BJ (cell line): ENCODE measurements at regions not wholly inside any gene's neighbourhood (a gene's known extent, or its start where the extent isn't known, plus 50 kb on each side); places are given as distances from the start of the nearest gene placed in this dataset.

Experiments used
- CTCF ChIA-PET: fragments of 350-600 bp; formaldehyde crosslinking; extraction: SDS; loops from one replicate; lab custom pipeline; 2021; ENCODE audit warnings: antibody characterized with exemption, inconsistent platforms; lab: Yijun Ruan, JAX
- POLR2A ChIA-PET: fragments of 300-600 bp; sonication (Branson Sonifier 250); formaldehyde crosslinking; extraction: SDS; loops from one replicate; lab custom pipeline; 2021; ENCODE audit warnings: antibody characterized with exemption; lab: Charles Lee
- DNase-seq: peaks from one replicate; pipeline ENCODE4 v3.0.0-alpha.2; 2011; ENCODE audit warnings: low read depth
- H3K27me3 ChIP-seq: 2 replicates; pipeline ENCODE4 v1.6.0; 2011; ENCODE audit warnings: low read length; ENCODE audit not compliant: control insufficient read depth, insufficient read depth
- H3K36me3 ChIP-seq: 2 replicates; pipeline ENCODE4 v1.5.1; 2011; ENCODE audit warnings: low read length; ENCODE audit not compliant: control insufficient read depth, insufficient read depth
- H3K4me3 ChIP-seq: 2 replicates; pipeline ENCODE4 v1.5.1; 2011; ENCODE audit warnings: low read depth, mild to moderate bottlenecking, control low read depth, low read length
- TF ChIP-seq, protein P1 (sequence below): IDR thresholded peaks from 2 replicates; pipeline ENCODE4 v1.5.1; 2011; ENCODE audit warnings: low read depth, mild to moderate bottlenecking, control low read depth, inconsistent platforms, low read length, moderate library complexity; ENCODE audit not compliant: insufficient read depth

DNA sequence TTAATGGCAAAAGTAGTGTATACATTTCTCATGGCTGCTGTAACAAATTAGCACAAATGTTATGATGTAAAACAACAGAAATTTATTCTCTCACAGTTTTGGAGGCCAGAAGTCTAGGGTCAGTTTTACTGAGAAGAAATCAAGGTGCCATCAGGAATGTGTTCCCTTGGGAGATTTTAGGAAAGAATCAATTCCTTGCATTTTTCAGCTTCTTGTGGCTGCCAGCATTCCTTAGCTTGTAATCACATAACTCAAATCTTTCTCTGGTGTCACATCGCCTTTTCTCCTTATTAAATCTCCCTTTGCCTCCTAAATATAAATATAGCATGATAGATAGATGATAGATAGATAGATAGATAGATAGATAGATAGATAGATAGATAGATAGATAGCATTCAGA, 307.0 kb upstream of the REG3G start:
- CTCF ChIA-PET = no interaction called here
- TF ChIP-seq, protein P1, sequence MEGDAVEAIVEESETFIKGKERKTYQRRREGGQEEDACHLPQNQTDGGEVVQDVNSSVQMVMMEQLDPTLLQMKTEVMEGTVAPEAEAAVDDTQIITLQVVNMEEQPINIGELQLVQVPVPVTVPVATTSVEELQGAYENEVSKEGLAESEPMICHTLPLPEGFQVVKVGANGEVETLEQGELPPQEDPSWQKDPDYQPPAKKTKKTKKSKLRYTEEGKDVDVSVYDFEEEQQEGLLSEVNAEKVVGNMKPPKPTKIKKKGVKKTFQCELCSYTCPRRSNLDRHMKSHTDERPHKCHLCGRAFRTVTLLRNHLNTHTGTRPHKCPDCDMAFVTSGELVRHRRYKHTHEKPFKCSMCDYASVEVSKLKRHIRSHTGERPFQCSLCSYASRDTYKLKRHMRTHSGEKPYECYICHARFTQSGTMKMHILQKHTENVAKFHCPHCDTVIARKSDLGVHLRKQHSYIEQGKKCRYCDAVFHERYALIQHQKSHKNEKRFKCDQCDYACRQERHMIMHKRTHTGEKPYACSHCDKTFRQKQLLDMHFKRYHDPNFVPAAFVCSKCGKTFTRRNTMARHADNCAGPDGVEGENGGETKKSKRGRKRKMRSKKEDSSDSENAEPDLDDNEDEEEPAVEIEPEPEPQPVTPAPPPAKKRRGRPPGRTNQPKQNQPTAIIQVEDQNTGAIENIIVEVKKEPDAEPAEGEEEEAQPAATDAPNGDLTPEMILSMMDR = no peak
- no peak for DNase-seq
- no peak overlapping the region for H3K4me3 ChIP-seq
- POLR2A ChIA-PET = no interaction called here
- no peaks in the 10 kb centered on the region for H3K27me3 ChIP-seq
- no peaks in the 10 kb centered on the region for H3K36me3 ChIP-seq

DNA sequence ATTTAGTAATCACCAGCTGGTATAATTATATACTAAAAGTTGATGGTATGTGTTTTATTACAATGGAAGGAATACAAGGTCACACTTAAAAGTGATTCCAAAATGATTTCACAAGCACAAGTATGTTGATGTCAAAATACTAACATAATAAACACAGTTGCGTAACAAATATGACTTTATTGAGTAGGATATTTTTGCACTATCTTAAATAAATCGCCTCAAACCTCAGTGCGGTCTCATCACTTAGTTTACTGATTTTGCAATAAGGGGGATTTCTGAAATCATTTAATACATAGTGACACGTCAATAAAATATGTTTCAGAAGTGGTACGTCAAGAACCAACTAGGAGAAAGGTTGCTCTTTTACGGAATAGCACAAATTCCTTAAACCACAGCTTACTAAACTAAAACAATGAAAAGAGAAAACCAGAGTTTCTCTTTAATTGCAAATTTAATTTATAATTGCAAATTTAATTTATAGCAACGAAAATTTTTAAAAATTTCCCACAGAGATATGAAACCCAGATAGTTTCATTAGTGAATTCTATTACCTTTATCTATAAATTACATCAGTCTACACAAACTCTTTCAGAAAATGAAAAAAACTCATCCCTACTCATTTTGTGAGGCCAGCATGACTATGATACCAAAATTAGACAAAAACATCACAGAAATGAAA, 304.0 kb upstream of the REG3G start:
- ChIA-PET POLR2A (no interaction called here), CTCF (no interaction called here)
- DNase-seq = no peak
- Histone ChIP-seq H3K4me3 (no peak overlapping the region), H3K27me3 (no peaks in the 10 kb centered on the region), H3K36me3 (no peaks in the 10 kb centered on the region)
- TF ChIP-seq, protein P1 = no peak

DNA sequence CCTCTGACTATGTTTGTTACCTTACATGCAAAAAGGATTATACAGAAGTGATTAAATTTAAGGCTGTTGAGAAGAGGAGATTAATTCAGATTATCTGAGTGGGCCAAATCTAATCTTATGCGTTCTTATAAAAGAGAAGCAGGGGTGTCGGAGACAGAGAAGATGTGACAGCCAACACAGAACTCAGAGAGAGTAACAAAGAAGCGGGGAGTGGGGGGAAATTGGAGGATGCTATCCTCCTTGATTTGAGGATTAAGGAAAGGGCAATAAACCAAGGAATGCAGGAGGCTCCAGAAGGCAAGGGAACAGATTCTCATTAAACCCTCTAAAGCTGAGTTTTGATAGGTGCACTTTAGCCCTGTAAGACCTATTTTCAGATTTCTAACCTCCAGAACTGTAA, 291.3 kb upstream of the REG3G start:
- TF ChIP-seq, protein P1 = no peak
- no peak for DNase-seq
- ChIA-PET POLR2A (no interaction called here), CTCF (no interaction called here)
- Histone ChIP-seq H3K4me3 (no peak overlapping the region), H3K36me3 (no peaks in the 10 kb centered on the region), H3K27me3 (no peaks in the 10 kb centered on the region)

DNA sequence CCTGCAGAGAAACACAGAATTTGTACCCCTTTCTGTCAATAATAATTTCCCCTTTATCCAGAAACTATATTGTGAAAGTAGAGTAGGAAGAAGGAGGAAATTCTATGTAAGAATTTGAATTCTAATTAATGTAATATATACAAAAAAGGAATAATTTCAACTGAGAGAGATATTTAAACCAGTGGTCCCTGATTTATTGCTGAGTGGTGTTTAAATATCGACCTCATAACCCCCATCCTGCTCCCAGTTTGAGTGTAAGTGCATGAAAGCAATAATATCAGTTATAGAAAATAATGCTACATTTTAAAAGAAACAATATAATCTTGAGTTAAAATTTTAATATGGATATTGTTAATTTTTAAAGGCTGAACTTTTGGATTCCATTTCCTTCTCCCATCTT, 286.2 kb upstream of the REG3G start:
- CTCF ChIA-PET = no interaction called here
- POLR2A ChIA-PET = no interaction called here
- TF ChIP-seq, protein P1 = no peak

DNA sequence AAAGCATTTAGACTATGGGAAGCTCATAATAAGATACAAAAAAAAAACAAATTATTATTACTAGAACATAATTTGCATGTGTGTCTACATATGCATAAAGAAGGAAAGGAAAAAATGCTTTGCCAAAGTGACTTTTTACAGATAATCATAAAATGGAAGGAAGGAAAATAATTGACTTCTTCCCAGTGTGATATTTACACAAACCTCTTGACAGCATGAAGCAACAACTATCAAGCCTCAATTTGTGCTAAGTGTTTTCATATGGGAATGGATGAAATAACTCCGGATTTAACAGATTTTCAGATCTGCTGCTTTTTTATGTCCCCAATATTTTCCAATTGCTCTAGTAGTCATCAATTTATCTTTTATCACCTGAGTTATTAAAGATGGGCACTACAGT, 275.9 kb upstream of the REG3G start:
- Histone ChIP-seq H3K36me3 (no peaks in the 10 kb centered on the region), H3K27me3 (no peaks in the 10 kb centered on the region), H3K4me3 (no peak overlapping the region)
- POLR2A ChIA-PET = no interaction called here
- no peak for DNase-seq
- TF ChIP-seq, protein P1 = no peak
- CTCF ChIA-PET = no interaction called here

More for the DNA sequence above, 286.2 kb upstream of the REG3G start:
- DNase-seq = no peak
- H3K27me3 ChIP-seq = no peaks in the 10 kb centered on the region
- H3K36me3 ChIP-seq = no peaks in the 10 kb centered on the region
- H3K4me3 ChIP-seq = no peak overlapping the region
